Esophagus squamous epithelium (tissue), 4 donors: ENCODE measurements at regions not wholly inside any gene's neighbourhood (a gene's known extent, or its start where the extent isn't known, plus 50 kb on each side); places are given as distances from the start of the nearest gene placed in this dataset.
"Not testable (repeated sequence)": the region's sequence is repeated elsewhere in the genome, so short reads cannot be mapped to it uniquely, and the experiment has no call there.

Source experiments
- POLR2A ChIP-seq, 4 donors: fragments of 450-650 bp; IDR thresholded peaks; one replicate each; pipeline ENCODE4 v1.6.1; 2017; ENCODE audit warnings: antibody characterized with exemption in 4 of 4, mild to moderate bottlenecking in 4 of 4, moderate library complexity in 3 of 4
- TF ChIP-seq, protein P1 (sequence below), 6 experiments: fragments of 450-650 bp in 4 of 6; fragments of 200-600 bp in 2 of 6; sonication (generic) in 2 of 6; IDR thresholded peaks; one replicate each; pipeline ENCODE4 v1.5.1; 2016 to 2019; ENCODE audit warnings: antibody characterized with exemption in 6 of 6, mild to moderate bottlenecking in 4 of 6, moderate library complexity in 4 of 6

DNA sequence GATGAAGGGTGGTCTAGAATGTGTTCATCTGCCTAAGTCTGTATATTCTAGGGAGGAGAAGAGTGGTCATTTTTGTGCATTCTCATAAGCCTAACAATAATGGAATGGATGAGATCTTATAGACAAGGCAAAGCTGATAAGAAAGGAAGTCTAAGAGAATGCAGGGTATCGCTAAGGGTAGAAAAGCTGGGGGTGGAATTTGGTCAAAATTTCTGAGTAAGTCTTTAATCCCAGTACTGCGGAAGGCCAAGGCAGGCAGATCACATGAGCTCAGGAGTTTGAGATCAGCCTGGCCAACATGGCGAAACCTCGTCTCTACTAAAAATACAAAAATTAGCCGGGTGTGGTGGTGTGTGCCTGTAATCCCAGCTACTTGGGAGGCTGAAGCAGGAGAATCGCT, 62.5 kb upstream of the CNEP1R1 start:
- TF ChIP-seq, protein P1, sequence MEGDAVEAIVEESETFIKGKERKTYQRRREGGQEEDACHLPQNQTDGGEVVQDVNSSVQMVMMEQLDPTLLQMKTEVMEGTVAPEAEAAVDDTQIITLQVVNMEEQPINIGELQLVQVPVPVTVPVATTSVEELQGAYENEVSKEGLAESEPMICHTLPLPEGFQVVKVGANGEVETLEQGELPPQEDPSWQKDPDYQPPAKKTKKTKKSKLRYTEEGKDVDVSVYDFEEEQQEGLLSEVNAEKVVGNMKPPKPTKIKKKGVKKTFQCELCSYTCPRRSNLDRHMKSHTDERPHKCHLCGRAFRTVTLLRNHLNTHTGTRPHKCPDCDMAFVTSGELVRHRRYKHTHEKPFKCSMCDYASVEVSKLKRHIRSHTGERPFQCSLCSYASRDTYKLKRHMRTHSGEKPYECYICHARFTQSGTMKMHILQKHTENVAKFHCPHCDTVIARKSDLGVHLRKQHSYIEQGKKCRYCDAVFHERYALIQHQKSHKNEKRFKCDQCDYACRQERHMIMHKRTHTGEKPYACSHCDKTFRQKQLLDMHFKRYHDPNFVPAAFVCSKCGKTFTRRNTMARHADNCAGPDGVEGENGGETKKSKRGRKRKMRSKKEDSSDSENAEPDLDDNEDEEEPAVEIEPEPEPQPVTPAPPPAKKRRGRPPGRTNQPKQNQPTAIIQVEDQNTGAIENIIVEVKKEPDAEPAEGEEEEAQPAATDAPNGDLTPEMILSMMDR (IDR thresholded peaks at IDR 0.05): not testable (repeated sequence)
- TF ChIP-seq POLR2A (IDR thresholded peaks at IDR 0.05): not testable (repeated sequence)
